ENCODE measurements at regions not wholly inside any gene's neighbourhood (a gene's known extent, or its start where the extent isn't known, plus 50 kb on each side); places are given as distances from the start of the nearest gene placed in this dataset.

- no peaks in the 10 kb centered on the region for H3K9me3 Mint-ChIP-seq
- H3K27ac Mint-ChIP-seq = no peak overlapping the region
- DNase-seq = no peak
- peaks cover 12% of the 10 kb centered on the region for H3K4me1 Mint-ChIP-seq
- H3K4me3 Mint-ChIP-seq = no peak overlapping the region
- TF ChIP-seq CTCF (IDR thresholded peaks at IDR 0.05) = no peak
- no peaks in the 10 kb centered on the region for H3K36me3 Mint-ChIP-seq (ENCODE audit: low read depth)
- H3K27me3 Mint-ChIP-seq (ENCODE audit: low read depth, poor library complexity) = peaks cover 16% of the 10 kb centered on the region
These were observed 471.6 kb upstream of the CDH4 start for GRCh38 chr20:60780388-60781025.

GRCh38 chr20:60782959-60783625 is 469.0 kb upstream of the CDH4 start:
- TF ChIP-seq CTCF (IDR thresholded peaks at IDR 0.05) = no peak
- H3K27me3 Mint-ChIP-seq (ENCODE audit: low read depth, poor library complexity) = peaks cover 12% of the 10 kb centered on the region
- H3K9me3 Mint-ChIP-seq = no peaks in the 10 kb centered on the region
- no peak for DNase-seq
- no peaks in the 10 kb centered on the region for H3K36me3 Mint-ChIP-seq (ENCODE audit: low read depth)
- H3K27ac Mint-ChIP-seq = no peak overlapping the region
- H3K4me3 Mint-ChIP-seq = no peak overlapping the region
- H3K4me1 Mint-ChIP-seq = peaks cover 26% of the 10 kb centered on the region

DNA sequence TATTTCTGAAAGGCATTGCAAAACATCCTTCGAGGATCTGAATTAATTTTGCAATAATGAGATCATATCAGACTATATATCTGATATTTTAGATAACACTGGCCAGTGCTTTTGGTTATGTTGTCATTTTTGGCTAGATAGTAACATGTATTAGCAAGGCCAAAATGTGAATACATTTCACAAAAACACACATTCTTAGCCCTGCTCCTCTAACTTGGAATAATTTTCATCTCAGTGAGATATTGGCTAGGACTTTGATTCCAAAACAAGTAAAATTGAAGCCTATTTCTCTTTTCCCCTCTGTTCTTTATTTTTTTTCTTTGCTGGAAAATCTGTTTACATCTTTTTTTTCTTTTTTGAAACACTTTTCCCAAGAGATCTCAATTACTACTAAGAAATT is 466.8 kb upstream of the CDH4 start:
- no peak for TF ChIP-seq CTCF (IDR thresholded peaks at IDR 0.05)
- H3K4me3 Mint-ChIP-seq = no peak overlapping the region
- H3K27ac Mint-ChIP-seq = no peak overlapping the region
- peaks cover 22% of the 10 kb centered on the region for H3K27me3 Mint-ChIP-seq (ENCODE audit: low read depth, poor library complexity)
- no peaks in the 10 kb centered on the region for H3K9me3 Mint-ChIP-seq
- no peaks in the 10 kb centered on the region for H3K36me3 Mint-ChIP-seq (ENCODE audit: low read depth)
- H3K4me1 Mint-ChIP-seq = peaks cover 27% of the 10 kb centered on the region
- no peak for DNase-seq

GRCh38 chr20:60785785-60786184 is 466.3 kb upstream of the CDH4 start:
- no peaks in the 10 kb centered on the region for H3K9me3 Mint-ChIP-seq
- no peaks in the 10 kb centered on the region for H3K36me3 Mint-ChIP-seq (ENCODE audit: low read depth)
- H3K4me3 Mint-ChIP-seq = no peak overlapping the region
- DNase-seq = no peak
- peaks cover 22% of the 10 kb centered on the region for H3K27me3 Mint-ChIP-seq (ENCODE audit: low read depth, poor library complexity)
- no peak for TF ChIP-seq CTCF (IDR thresholded peaks at IDR 0.05)
- peaks cover 27% of the 10 kb centered on the region for H3K4me1 Mint-ChIP-seq
- H3K27ac Mint-ChIP-seq = no peak overlapping the region

DNA sequence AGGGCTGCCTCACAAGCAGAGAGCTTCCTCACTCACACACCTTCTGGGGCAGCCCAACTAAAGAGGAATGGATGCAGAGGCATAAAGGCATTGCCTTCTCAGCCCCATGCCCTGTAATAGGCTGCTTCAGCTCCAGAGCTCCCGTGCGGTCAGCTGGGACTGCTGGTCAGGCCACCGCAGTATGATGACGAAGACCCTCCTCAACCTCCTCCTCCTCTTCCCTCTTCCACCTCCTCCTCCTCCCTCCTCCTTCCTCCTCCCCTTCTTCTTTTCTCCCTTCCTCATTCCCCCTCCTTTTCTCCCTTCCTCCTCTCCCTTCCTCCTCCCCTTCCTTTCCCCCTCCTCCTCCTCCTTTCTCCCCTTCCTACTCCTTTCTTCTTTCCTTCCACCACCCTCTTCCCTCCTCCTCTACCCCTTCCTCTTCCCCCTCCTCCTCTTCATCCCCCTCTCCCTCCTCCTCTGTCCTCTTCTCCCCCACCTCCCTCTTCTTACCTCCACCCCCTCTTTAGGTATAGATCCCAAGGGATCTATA is 465.3 kb upstream of the CDH4 start:
- Mint-ChIP-seq H3K4me3 (no peak overlapping the region), H3K9me3 (no peaks in the 10 kb centered on the region)

More for the DNA sequence above, 465.3 kb upstream of the CDH4 start:
- TF ChIP-seq CTCF (IDR thresholded peaks at IDR 0.05) = no peak
- H3K4me1 Mint-ChIP-seq = peaks cover 27% of the 10 kb centered on the region
- H3K27ac Mint-ChIP-seq = no peak overlapping the region
- H3K36me3 Mint-ChIP-seq (ENCODE audit: low read depth) = no peaks in the 10 kb centered on the region
- DNase-seq = peak; percentile 5
- peaks cover 24% of the 10 kb centered on the region for H3K27me3 Mint-ChIP-seq (ENCODE audit: low read depth, poor library complexity)
